GM21515 (cell line): ENCODE measurements at regions not wholly inside any gene's neighbourhood (a gene's known extent, or its start where the extent isn't known, plus 50 kb on each side); places are given as distances from the start of the nearest gene placed in this dataset.
"Not testable (repeated sequence)": the region's sequence is repeated elsewhere in the genome, so short reads cannot be mapped to it uniquely, and the experiment has no call there.

Experiments used
- ATAC-seq: cut with Tn5 transposase; IDR thresholded peaks from one replicate; pipeline ENCODE4 v1.9.1; 2021; ENCODE audit not compliant: unreplicated experiment

- ATAC-seq, result no peak
These were observed 88.9 kb downstream of the MOGAT1 start for GRCh38 chr2:222760301-222760897.

DNA sequence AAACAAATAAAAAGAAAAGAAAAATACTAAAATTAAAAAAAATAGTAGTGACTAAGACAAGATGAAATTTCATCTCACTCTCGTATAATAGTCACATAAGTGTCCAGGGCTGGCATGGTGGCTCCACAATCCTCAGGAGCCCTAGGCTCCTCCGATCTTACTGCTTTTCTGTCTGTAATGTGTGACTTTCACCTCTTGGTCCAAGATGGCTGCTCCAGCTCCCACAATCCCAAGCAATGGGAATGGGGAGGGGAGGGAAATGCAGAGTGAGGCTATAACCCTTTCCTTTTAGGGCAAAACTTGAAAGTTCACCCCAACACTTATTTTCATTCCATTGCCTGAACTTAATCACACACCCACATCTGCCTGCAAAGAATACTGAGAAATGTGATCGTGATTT, 90.4 kb downstream of the MOGAT1 start:
- ATAC-seq, result no peak

- no peak for ATAC-seq
These were observed 90.9 kb downstream of the MOGAT1 start for GRCh38 chr2:222762342-222762741.

DNA sequence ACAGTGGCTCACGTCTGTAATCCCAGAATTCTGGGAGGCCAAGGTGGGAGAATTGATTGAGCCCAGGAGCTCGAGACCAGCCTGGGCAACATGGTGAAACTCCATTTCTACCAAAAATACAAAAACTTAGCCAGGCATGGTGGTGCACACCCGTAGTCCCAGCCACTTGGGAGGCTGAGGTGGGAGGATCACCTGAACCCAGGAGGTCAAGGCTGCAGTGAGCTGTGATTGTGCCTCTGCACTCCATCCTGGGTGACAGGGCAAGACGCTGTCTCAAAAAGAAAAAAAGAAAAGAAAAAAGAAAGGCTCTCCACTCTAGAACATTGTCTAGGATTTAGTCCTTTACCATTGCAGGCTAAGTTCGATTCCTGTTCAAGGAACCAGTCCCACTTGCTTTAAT, 94.4 kb downstream of the MOGAT1 start:
- ATAC-seq, result not testable (repeated sequence)

DNA sequence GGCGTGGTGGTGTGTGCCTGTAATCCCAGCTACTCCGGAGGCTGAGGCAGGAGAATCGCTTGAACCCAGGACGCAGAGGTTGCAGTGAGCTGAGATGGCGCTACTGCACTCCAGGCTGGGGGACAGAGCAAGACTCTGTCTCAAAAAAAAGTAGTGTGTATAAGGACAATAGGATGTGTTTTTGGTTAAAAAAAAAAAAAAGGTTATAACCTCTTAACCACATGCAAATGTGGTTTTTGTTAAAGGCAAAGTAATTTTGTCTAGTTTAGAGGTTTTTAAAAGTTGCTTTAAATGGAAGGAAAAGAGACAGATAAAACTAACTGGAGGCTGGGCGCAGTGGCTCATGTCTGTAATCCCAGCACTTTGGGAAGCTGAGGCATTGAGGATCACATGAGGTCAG, 92.8 kb upstream of the ACSL3 start:
- ATAC-seq, result not testable (repeated sequence)

DNA sequence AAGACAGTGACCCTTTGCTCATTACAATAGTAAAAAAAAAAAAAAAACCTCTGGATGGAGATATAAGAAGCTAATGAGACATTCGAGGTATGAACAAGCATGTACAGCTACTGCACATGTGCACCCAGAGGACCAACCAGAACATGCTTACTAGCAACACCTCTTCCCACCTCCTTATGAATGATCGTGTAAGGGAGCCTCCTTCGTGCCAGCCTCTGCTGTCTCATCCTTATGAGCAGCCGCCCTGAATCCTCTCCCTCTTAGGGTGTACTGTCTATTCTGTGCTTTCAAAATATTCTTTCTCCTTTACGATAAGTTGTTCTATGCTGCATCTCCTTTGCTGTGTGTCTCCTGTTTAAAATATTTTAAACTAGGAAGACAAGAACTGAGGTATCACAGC, 91.4 kb upstream of the ACSL3 start:
- ATAC-seq, result no peak

DNA sequence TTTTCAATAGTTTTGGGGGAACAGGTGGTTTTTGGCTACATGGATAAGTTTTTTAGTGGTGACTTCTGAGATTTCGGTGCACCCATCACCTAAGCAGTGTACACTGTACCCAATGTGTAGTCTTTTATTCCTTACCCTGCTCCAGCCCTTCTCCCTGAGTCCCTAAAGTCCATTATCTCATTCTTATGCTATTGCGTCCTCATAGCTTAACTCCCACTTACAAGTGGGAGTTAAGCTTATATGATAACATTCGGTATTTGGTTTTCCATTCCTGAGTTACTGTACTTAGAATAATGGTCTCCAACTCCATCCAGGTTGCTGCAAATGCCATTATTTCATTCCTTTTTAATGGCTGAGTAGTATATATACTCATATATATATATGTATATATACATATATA, 90.9 kb upstream of the ACSL3 start:
- ATAC-seq, result no peak

- ATAC-seq, result no peak
These were observed 89.0 kb upstream of the ACSL3 start for GRCh38 chr2:222771832-222772231.

- no peak for ATAC-seq
These were observed 85.9 kb upstream of the ACSL3 start for GRCh38 chr2:222774941-222775340.

- no peak for ATAC-seq
These were observed 84.0 kb upstream of the ACSL3 start for GRCh38 chr2:222776792-222777191.

GRCh38 chr2:222778400-222778799, 82.4 kb upstream of the ACSL3 start:
- no peak for ATAC-seq

DNA sequence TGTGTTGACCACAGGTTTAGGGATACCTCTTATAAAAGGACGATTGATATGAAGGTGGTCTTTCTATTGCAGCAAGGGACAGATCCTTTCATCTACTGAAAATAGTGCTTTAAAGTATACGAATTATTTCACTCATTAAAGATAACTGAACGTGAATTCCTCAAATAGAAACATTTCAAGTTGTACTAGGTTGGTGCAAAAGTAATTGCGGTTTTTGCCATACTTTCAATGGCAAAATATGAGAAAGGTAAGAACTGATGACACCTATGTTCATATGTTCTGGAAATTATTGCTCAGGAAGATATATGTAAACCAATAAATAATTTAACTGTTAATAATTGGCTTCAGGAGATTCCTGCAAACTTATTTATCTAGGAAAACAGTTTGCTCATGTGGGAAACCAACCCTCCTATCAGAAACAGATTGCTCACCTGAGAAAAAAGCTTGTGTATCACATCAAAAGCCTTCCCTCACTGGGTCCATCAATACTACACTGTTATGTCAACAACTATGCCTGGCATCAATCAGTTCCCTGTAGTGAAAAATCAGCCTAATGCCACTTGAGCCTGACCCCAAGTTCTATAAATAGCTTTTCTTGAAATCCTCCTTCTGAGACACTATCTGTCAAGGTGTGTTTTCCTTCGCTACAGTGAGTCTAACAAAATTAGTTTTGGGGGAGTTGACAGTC, 81.5 kb upstream of the ACSL3 start:
- ATAC-seq, result no peak

GRCh38 chr2:222780051-222780450, 80.8 kb upstream of the ACSL3 start:
- ATAC-seq, result no peak

GRCh38 chr2:222782201-222782730, 78.6 kb upstream of the ACSL3 start:
- no peak for ATAC-seq

GRCh38 chr2:222783592-222783991, 77.2 kb upstream of the ACSL3 start:
- no peak for ATAC-seq

GRCh38 chr2:222790932-222791331, 69.9 kb upstream of the ACSL3 start:
- ATAC-seq, result no peak

GRCh38 chr2:222792001-222792611, 68.7 kb upstream of the ACSL3 start:
- no peak for ATAC-seq

DNA sequence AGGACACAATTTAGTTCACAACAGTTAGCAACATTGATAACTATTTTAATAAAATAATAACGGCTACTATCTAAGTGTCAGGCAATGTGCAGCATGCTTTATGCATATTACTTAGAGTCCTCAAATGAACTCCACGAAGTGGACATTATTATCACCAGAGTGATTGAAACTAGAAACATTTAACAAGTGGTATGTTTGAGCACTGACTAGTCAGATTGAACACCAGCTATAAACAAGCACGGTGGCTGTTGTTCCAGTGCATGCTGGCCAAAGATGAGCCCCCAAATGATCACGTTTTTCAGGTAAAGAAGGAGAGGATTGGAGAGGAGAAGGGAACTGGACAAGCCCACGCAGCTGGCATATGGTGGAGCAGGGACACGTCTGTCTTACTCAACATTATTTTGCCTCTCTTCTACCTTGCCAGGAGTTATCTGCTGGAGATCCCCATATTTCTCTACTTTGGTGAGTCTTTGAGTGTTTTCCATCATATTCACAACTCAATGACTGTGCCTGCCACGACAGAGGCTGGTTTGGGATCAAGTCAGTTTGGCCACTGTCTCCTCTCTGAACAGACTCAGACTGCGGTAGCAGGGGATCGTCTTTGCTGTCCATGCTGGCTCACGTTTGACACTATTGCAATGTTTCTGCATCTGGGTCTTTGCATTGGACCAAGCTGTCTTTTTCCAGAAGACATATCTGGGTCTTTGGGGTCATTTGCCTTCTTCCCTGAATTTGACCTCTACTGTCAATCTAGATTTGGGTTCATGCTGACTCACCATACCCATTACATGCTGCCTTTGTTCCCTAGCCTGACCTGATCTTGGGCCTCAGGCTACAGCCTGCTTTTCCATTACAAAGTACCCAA, 66.0 kb upstream of the ACSL3 start:
- no peak for ATAC-seq

- ATAC-seq, result no peak
These were observed 65.1 kb upstream of the ACSL3 start for GRCh38 chr2:222795450-222796357.

DNA sequence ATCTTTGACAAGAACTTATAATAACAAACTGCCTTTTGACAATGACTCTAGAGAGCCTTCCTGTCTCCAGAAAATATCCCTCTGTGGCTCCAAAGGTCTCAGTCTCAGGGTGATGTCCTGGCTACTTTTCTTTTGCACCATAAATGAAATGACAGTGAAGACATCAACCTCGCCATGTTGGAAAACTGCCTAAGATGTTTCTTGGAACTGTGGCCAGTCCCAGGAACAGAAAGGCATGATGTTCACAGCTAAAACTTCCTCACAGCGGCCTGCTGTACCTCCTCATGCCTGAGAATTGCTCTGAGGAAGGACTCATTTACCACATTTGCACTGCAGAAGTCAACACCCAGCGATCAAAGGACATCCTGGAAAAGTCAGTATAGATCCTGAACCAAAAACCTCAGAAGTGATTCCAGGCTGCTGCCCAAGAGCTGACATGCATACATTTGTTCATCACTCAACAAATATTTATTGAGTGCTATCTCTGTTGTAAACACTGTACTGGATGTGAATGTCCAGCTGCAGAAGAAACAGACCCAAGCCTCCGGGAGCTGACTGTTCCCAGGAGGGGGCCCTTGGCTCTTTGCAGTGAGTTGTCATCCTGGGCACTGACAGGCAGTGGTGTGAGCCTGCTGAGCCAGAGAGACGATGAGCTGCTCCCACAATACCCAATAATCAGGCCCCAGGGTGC, 64.3 kb upstream of the ACSL3 start:
- ATAC-seq, result no peak
